ENCODE measurements at regions not wholly inside any gene's neighbourhood (a gene's known extent, or its start where the extent isn't known, plus 50 kb on each side); places are given as distances from the start of the nearest gene placed in this dataset.

DNA sequence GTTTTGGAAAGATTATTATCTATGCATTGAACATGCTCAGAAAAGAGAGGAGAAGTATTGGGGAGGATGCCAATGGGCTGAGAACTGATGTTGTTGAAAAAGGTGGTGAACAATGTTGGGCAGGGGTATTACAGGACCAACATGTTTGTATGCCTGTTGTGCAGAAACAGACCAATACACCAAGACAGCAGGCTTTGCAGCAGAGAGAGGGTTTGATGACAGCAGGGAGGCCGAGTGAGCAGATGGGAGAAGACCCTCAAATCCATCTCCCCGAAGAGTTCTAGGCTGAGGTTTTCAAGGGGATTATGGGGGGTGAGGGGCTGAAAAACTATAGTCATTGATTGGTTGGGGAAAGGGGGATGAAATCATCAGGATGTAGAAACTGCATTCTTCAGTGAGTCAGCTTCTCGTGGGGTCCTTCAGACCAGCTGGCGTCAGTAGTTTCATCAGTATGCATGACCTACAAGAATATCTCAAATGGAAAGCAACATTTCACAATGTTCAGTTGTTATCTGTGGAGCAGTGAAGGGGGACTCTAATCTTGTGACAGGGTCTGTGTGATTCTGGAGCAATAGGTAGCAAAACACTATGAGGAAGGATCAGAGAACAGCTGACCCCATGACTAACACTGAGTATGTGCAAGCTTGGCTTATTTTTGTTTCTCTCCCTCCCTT is 167.8 kb downstream of the BAMBI start:
- Histone ChIP-seq H3K27me3 (ENCODE audit: control insufficient read depth in 2 of 2, insufficient read depth in 2 of 2, low read length in 2 of 2) (no peaks in the 10 kb centered on the region), H3K9ac (ENCODE audit: insufficient read depth, low read length, poor library complexity, severe bottlenecking) (no peak overlapping the region), H3K79me2 (ENCODE audit: insufficient read depth, low read length) (no peaks in the 10 kb centered on the region), H3K36me3 (replicated peaks in 1 of 2; ENCODE audit: control insufficient read depth in 1 of 2, insufficient read depth in 2 of 2, low read length in 2 of 2) (no peaks in the 10 kb centered on the region), H3K9me3 (replicated peaks in 1 of 2; ENCODE audit: control insufficient read depth in 1 of 2, insufficient read depth in 1 of 2, low read length in 2 of 2) (peaks cover 14 to 17% of the 10 kb centered on the region in 2 donors), H4K20me1 (ENCODE audit: insufficient read depth, low read length) (no peaks in the 10 kb centered on the region), H3K4me1 (ENCODE audit: control insufficient read depth in 1 of 2, insufficient read depth in 2 of 2, low read length in 2 of 2) (no peaks in the 10 kb centered on the region), H3K27ac (ENCODE audit: low read depth in 1 of 2, low read length in 2 of 2) (no peak overlapping the region), H2AFZ (ENCODE audit: insufficient read depth, low read depth, low read length, poor library complexity, severe bottlenecking) (no peak overlapping the region), H3K4me2 (replicated peaks; ENCODE audit: extremely low read depth, low read length, poor library complexity, severe bottlenecking) (no peak overlapping the region), H3K4me3 (replicated peaks in 1 of 3; ENCODE audit: low read depth in 2 of 3, low read length in 3 of 3) (no peak overlapping the region)
- intact Hi-C loops (cut with micrococcal nuclease), result no loop called here
- Mint-ChIP-seq H3K27me3 (ENCODE audit: low read depth in 3 of 3) (peaks cover 0 to 2% (median 0%) of the 10 kb centered on the region in 3 donors), H3K4me3 (no peak overlapping the region), H3K36me3 (no peaks in the 10 kb centered on the region), H3K4me1 (no peaks in the 10 kb centered on the region), H3K27ac (no peak overlapping the region), H3K9me3 (peaks cover 0 to 5% (median 0%) of the 10 kb centered on the region in 7 donors)
- no peak for DNase-seq
- WGBS (ENCODE audit: insufficient coverage), result no CpG with 5 or more reads among the region's 4 CpGs
- TF ChIP-seq, protein P1, sequence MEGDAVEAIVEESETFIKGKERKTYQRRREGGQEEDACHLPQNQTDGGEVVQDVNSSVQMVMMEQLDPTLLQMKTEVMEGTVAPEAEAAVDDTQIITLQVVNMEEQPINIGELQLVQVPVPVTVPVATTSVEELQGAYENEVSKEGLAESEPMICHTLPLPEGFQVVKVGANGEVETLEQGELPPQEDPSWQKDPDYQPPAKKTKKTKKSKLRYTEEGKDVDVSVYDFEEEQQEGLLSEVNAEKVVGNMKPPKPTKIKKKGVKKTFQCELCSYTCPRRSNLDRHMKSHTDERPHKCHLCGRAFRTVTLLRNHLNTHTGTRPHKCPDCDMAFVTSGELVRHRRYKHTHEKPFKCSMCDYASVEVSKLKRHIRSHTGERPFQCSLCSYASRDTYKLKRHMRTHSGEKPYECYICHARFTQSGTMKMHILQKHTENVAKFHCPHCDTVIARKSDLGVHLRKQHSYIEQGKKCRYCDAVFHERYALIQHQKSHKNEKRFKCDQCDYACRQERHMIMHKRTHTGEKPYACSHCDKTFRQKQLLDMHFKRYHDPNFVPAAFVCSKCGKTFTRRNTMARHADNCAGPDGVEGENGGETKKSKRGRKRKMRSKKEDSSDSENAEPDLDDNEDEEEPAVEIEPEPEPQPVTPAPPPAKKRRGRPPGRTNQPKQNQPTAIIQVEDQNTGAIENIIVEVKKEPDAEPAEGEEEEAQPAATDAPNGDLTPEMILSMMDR (IDR thresholded peaks at IDR 0.05), result no peak

DNA sequence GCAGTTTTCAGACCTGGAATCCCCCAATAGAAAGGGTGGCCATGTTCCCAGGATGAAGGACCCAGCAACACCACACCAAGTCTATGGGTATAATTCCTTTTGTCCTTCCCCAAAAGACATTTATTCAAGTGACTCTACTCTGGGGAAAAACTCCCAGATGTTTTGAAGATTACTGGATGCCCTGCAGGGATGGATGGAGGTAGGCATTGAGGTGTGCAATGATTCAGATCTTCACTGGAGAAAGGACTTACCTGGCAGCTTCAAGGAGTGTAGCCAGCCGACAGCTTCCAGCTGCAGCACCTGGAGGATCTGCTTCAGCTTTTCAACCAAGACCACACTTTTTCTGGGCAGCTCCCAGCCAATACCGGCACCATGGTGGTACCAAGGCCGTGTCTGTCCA is 172.0 kb downstream of the BAMBI start:
- Mint-ChIP-seq H3K4me1 (no peaks in the 10 kb centered on the region), H3K9me3 (peaks cover 0 to 5% (median 2%) of the 10 kb centered on the region in 7 donors), H3K36me3 (no peaks in the 10 kb centered on the region), H3K27me3 (ENCODE audit: low read depth in 3 of 3) (peaks cover 5 to 10% (median 6%) of the 10 kb centered on the region in 3 donors), H3K4me3 (no peak overlapping the region), H3K27ac (no peak overlapping the region)
- no peaks in the 10 kb centered on the region for H3K79me2 ChIP-seq (ENCODE audit: insufficient read depth, low read length)
- H3K9me3 ChIP-seq (replicated peaks in 1 of 2; ENCODE audit: control insufficient read depth in 1 of 2, insufficient read depth in 1 of 2, low read length in 2 of 2), result peaks cover 10 to 13% of the 10 kb centered on the region in 2 donors
- no peak overlapping the region for H3K4me3 ChIP-seq (replicated peaks in 1 of 3; ENCODE audit: low read depth in 2 of 3, low read length in 3 of 3)
- no peak overlapping the region for H3K4me2 ChIP-seq (replicated peaks; ENCODE audit: extremely low read depth, low read length, poor library complexity, severe bottlenecking)
- H3K27me3 ChIP-seq (ENCODE audit: control insufficient read depth in 2 of 2, insufficient read depth in 2 of 2, low read length in 2 of 2), result no peaks in the 10 kb centered on the region
- H3K36me3 ChIP-seq (replicated peaks in 1 of 2; ENCODE audit: control insufficient read depth in 1 of 2, insufficient read depth in 2 of 2, low read length in 2 of 2), result no peaks in the 10 kb centered on the region
- no peaks in the 10 kb centered on the region for H4K20me1 ChIP-seq (ENCODE audit: insufficient read depth, low read length)
- no peak overlapping the region for H3K9ac ChIP-seq (ENCODE audit: insufficient read depth, low read length, poor library complexity, severe bottlenecking)
- intact Hi-C loops (cut with micrococcal nuclease), result no loop called here
- no peaks in the 10 kb centered on the region for H3K4me1 ChIP-seq (ENCODE audit: control insufficient read depth in 1 of 2, insufficient read depth in 2 of 2, low read length in 2 of 2)
- TF ChIP-seq, protein P1 (IDR thresholded peaks at IDR 0.05), result no peak
- no peak for DNase-seq
- H2AFZ ChIP-seq (ENCODE audit: insufficient read depth, low read depth, low read length, poor library complexity, severe bottlenecking), result no peak overlapping the region
- 91% methylated on average over 3 of the region's 3 CpGs for WGBS (ENCODE audit: insufficient coverage)
- H3K27ac ChIP-seq (ENCODE audit: low read depth in 1 of 2, low read length in 2 of 2), result no peak overlapping the region
